Activated CD4-positive, alpha-beta T cell treated with anti-CD3 and anti-CD28 coated beads, Interleukin-2, Interleukin-4, amounts not matched to agents 100 ng/mL and 50 ng/mL, durations not matched to agents 16 hours and 8 hours (primary cell): ENCODE measurements at regions not wholly inside any gene's neighbourhood (a gene's known extent, or its start where the extent isn't known, plus 50 kb on each side); places are given as distances from the start of the nearest gene placed in this dataset.
A peak's percentile ranks its signal among the peaks of the same experiment; 100 is the strongest.

Experiments used
- DNase-seq: peaks from one replicate; pipeline ENCODE4 v3.0.0-alpha.2; 2020; ENCODE audit warnings: low spot score

DNA sequence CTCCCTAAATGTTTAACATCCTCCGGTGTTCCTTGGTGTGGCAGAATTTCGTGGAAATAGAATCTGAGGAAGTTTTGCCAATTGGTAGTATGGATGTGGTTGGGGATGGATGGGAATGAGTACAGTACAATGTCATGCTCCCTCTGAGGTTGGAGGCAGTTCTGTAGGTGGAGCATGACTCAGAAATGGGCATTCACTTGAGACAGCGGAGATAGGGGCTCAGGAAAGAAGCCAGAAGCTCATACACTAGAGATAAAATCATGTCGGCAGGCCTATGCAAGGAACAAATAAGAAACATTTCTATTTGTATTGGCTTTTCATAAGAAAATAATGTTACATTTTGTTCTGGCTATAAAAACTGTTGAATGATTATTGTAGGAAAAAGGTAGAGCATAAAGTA is 196.0 kb downstream of the URB2 start:
- no peak for DNase-seq

GRCh38 chr1:229825042-229825441 is 199.0 kb downstream of the URB2 start:
- no peak for DNase-seq

DNA sequence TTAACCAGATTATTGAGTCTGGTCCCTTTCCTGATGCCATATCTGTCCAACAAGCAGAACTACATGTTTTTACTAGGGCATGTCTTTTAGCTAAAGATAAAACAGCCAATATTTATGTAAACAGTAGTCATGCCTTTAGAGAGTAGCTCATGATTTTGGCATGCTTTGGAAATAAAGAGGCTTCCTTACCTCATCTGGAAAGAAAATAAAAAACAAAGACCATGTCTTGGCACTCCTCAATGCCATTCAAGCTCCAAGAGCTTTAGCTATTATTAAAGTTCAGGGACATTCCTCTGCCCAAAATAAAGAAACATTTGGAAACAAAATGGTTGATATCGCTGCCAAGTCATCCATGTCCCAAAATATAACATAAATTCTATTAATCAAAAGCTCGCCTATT is 202.4 kb downstream of the URB2 start:
- no peak for DNase-seq

- no peak for DNase-seq
Observed at GRCh38 chr1:229832695-229833094, 206.6 kb downstream of the URB2 start.

- no peak for DNase-seq
Observed at GRCh38 chr1:229834230-229834629, 208.2 kb downstream of the URB2 start.

GRCh38 chr1:229835226-229835625 is 209.2 kb downstream of the URB2 start:
- DNase-seq, result no peak

- DNase-seq, result no peak
Observed at GRCh38 chr1:229836324-229836723, 210.3 kb downstream of the URB2 start.

DNA sequence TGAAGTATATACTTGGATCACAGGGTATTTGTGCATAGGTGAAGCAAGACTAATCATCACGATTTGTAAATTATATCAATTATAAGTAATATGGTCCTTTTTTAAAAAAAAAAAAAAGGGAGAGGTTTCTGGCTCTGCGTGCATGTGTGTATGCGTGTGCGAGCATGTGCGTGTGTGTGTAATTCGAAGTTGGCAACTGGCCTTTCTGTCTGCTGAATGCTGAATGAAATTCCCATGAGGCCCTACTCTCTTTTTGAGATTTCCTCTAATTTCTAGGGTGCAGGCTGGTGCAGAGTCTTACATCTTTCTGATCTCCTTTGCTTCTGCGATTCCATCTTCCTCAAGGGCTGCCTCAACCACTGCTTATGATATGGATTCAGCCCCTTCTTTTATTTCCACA is 212.2 kb downstream of the URB2 start:
- DNase-seq, result no peak

DNA sequence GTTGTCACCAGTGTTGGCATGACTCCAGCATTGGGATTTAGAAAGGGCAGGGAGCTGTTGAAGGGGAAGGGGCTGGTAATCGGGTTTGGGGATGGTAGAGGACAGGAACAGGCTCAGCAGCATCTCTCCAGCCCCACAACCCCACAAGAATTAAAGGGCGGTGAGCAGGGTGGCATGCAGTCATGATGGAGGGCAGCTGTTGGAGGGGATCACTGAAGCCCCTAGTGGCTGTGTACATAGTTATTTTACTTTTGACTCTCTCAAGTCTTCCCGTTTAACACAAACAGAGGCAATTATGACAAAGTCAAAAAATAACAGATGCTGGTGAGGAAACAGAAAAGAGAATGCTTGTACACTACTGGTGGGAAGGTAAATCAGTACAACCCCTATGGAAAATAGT is 213.8 kb downstream of the URB2 start:
- DNase-seq, result no peak

DNA sequence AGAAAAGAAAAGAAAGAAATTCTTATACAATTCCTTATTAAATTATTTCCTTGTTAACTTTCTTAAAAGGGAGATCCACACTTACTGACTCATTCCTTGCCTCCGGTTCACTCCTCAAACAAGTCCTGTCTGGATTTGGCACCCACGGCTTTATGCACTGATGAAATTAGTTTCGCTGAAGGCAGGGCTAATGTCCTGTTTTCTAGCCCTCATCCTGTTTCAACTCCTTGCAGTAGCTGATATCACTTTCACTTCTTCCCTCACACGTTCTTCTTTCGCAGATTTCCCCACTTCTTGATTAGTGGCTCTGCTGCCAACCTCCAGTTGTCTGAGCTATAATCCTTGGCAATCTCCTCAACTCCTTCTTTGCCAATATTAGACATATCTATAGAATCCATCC is 215.2 kb downstream of the URB2 start:
- no peak for DNase-seq

DNA sequence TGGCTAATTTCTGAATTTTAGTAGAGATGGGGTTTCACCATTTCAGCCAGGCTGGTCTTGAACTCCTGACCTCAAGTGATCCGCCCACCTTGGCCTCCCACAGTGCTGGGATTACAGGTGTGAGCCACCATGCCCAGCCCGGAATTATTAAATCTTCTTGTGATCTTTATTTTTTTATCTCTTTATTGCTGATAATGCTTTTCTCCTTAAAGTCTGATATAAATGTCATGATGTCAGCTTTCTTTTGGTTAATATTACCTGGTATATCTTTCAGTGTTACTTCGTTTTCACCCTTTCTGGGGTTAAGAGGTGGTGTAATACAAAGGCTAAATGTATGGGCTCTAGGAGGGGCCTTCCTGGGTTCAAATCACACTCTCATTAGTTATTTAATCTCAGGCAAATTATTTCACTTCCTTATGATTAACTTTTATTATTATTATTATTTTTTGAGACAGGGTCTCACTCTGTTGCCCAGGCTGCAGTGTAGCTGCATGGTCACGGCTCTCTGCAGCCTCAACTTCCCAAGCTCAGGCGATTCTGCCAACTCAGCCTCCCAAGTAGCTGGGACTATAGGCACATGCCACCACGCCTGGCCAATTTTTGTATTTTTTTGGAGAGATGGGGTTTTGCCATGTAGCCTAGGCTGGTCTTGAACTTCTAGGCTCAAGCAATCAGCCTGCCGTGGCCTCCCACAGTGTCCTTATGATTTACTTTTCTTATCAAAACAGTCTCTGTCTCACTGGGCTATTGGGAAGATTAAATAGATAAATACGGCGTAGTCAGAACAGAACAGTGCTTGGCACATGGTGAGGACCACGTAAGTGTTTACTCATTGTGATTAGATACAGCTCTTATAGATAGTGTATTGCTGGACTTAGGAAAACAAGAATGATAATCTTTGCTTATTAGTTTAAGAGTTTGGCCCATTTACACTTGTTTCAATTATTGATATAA is 216.5 kb downstream of the URB2 start:
- no peak for DNase-seq

GRCh38 chr1:229843627-229844238 is 217.7 kb downstream of the URB2 start:
- no peak for DNase-seq

GRCh38 chr1:229844675-229845074 is 218.6 kb downstream of the URB2 start:
- no peak for DNase-seq

GRCh38 chr1:229845410-229846138 is 219.5 kb downstream of the URB2 start:
- DNase-seq, result no peak

GRCh38 chr1:229846351-229846750 is 220.3 kb downstream of the URB2 start:
- no peak for DNase-seq

DNA sequence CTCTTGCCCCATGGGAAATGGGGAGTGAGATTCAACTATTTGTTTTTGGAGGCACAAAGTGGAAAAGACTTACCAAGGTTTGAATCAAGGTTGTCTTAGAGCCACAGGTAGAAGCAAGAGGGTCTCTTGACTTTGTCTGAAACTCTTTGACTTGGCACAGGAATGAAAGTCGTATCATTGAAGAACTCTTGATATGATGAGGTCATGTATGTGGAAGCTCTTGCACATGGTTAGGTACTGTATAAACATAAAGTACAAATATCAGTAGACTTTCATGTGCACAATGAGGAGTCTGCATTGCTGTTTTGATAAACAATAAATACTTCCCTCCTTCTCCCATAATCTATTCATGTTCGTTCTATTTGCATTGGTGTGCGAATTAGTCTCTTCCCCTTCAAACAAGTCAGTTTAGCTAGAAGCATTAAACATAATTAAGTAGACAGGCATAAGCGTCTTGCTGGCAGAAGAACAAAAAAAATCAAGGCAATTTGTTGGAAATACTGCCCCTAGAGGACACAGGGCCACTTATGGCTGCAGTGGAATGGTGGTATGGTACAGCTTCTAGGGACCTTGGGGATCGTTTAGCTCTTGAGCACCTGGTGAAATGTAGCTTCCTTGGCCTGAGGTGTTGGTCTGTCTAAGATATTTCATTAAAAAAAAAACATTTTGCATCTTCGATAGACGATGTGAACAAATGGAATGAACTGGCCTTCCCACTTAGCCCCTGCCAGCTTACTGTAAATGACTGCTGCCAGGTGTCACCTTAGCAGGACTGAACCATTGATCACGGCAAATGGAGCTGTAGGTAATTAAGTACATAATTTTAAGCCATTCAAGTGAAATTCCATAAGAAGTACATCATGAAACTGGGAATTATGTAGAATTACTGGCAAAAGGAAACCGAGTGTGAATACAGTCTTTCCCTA is 218.0 kb upstream of the GALNT2 start:
- peak; percentile 4 for DNase-seq

DNA sequence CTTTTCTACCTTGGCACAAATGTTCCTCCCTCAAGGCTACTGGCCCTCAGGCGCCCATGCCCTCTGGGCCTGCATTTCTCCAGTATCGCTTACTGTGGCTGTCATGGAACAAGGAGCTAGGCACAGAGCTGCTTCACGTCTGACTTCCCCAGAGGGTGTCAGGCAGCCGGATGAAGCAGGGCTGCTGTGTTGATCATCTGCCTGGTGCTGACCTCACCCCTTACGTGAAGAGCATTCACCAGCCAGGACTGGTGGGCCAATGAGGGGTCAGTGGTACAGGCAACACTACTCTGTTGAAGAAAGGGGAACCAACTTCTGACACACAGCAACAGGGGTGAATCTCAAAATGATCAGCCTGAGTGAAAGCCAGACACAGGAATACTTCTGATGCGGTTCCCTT is 215.5 kb upstream of the GALNT2 start:
- no peak for DNase-seq

DNA sequence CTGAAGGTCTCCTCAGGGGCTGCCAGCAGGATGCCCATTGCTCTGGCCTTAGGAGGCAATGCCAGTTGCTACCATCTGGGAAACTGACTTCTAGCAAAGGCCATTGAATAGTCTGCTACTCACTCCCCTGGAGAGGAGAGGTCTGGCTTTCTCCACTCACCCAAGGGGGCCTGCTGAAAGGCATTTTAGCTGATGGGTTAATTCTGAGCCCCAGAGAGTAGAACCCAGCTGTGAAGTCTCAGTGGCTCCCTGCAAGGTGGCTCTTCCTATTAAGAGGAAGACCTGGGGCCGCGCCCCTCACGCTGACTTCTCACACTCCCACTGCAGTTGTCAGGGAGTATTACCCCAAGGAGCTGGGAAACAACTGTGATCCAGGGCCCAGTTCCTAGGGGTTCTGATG is 213.3 kb upstream of the GALNT2 start:
- no peak for DNase-seq

- DNase-seq, result no peak
Observed at GRCh38 chr1:229854620-229855019, 212.4 kb upstream of the GALNT2 start.

GRCh38 chr1:229856009-229856650 is 210.9 kb upstream of the GALNT2 start:
- DNase-seq, result no peak

GRCh38 chr1:229857585-229857984 is 209.5 kb upstream of the GALNT2 start:
- DNase-seq, result no peak
